Activated CD4-positive, alpha-beta T cell treated with anti-CD3 and anti-CD28 coated beads, Interleukin-2, amount 50 U/mL, for 4 hours (primary cell): ENCODE measurements at regions not wholly inside any gene's neighbourhood (a gene's known extent, or its start where the extent isn't known, plus 50 kb on each side); places are given as distances from the start of the nearest gene placed in this dataset.

Source experiments
- DNase-seq, 2 experiments: peaks; one replicate each; pipeline ENCODE4 v3.0.0-alpha.2; 2020

GRCh38 chr3:102085431-102086176 lies 236.3 kb downstream of the NFKBIZ start:
- DNase-seq: no peak

GRCh38 chr3:102087236-102087635 lies 237.9 kb downstream of the NFKBIZ start:
- no peak for DNase-seq

GRCh38 chr3:102089239-102089638 lies 239.9 kb downstream of the NFKBIZ start:
- no peak for DNase-seq

GRCh38 chr3:102089904-102090720 lies 240.8 kb downstream of the NFKBIZ start:
- DNase-seq: no peak

- no peak for DNase-seq
These were observed 241.4 kb downstream of the NFKBIZ start for GRCh38 chr3:102090721-102091045.

GRCh38 chr3:102091358-102091757 lies 242.0 kb downstream of the NFKBIZ start:
- no peak for DNase-seq

- DNase-seq: no peak
These were observed 243.5 kb downstream of the NFKBIZ start for GRCh38 chr3:102092617-102093466.

- DNase-seq: no peak
These were observed 245.2 kb downstream of the NFKBIZ start for GRCh38 chr3:102094506-102094905.

- no peak for DNase-seq
These were observed 246.1 kb downstream of the NFKBIZ start for GRCh38 chr3:102095383-102095782.

GRCh38 chr3:102096066-102096465 lies 246.8 kb downstream of the NFKBIZ start:
- DNase-seq: no peak

- no peak for DNase-seq
These were observed 249.0 kb downstream of the NFKBIZ start for GRCh38 chr3:102098130-102098885.

GRCh38 chr3:102099913-102100312 lies 250.6 kb downstream of the NFKBIZ start:
- DNase-seq: no peak

GRCh38 chr3:102102394-102102793 lies 253.1 kb downstream of the NFKBIZ start:
- no peak for DNase-seq

GRCh38 chr3:102104033-102104432 lies 254.7 kb downstream of the NFKBIZ start:
- DNase-seq: no peak

GRCh38 chr3:102105193-102105592 lies 255.9 kb downstream of the NFKBIZ start:
- DNase-seq: no peak

- DNase-seq: peak in 1 of 2 experiments; percentile 12
These were observed 257.2 kb downstream of the NFKBIZ start for GRCh38 chr3:102106416-102107097.

GRCh38 chr3:102112704-102113230 lies 263.5 kb downstream of the NFKBIZ start:
- DNase-seq: no peak

- DNase-seq: no peak
These were observed 264.2 kb downstream of the NFKBIZ start for GRCh38 chr3:102113421-102114041.

- DNase-seq: peak; percentile 20 to 33
These were observed 265.1 kb downstream of the NFKBIZ start for GRCh38 chr3:102114264-102114979.

- no peak for DNase-seq
These were observed 273.2 kb downstream of the NFKBIZ start for GRCh38 chr3:102122527-102122926.
